Lower lobe of right lung (tissue), 2 donors: ENCODE measurements at regions not wholly inside any gene's neighbourhood (a gene's known extent, or its start where the extent isn't known, plus 50 kb on each side); places are given as distances from the start of the nearest gene placed in this dataset.

Source experiments
- ATAC-seq, 2 donors: fragments of 200-7000 bp; cut with Tn5 transposase; one replicate each; pipeline ENCODE4 v1.9.1; 2020 to 2022; ENCODE audit warnings: mild to moderate bottlenecking in 2 of 2, moderate library complexity in 2 of 2
- DNase-seq: peaks from one replicate; pipeline ENCODE4 v3.0.0-alpha.2; 2020
- H3K27ac ChIP-seq: fragments of 200-600 bp; one replicate; pipeline ENCODE4 v1.8.0; 2022
- H3K27me3 ChIP-seq: fragments of 200-600 bp; one replicate; pipeline ENCODE4 v1.8.0; 2022; ENCODE audit warnings: low read depth
- H3K36me3 ChIP-seq: fragments of 200-600 bp; one replicate; pipeline ENCODE4 v1.8.0; 2022; ENCODE audit warnings: mild to moderate bottlenecking
- H3K4me1 ChIP-seq: fragments of 200-600 bp; one replicate; pipeline ENCODE4 v1.8.0; 2022
- H3K4me3 ChIP-seq: fragments of 200-600 bp; one replicate; pipeline ENCODE4 v1.8.0; 2022; ENCODE audit warnings: mild to moderate bottlenecking
- H3K9me3 ChIP-seq: fragments of 200-600 bp; one replicate; pipeline ENCODE4 v1.8.0; 2022
- intact Hi-C: fragments of 100-400 bp; cut with DNase I; formaldehyde crosslinking; loops from one replicate; pipeline ENCODE4 v1.11.0; 2022
- TF ChIP-seq, protein P1 (sequence below): fragments of 200-600 bp; IDR thresholded peaks from one replicate; pipeline ENCODE4 v1.8.0; 2022; ENCODE audit warnings: antibody characterized with exemption, mild to moderate bottlenecking
- donor health status: DM: no; HTN: yes; CAD: no; lungs with severe emphysema.

DNA sequence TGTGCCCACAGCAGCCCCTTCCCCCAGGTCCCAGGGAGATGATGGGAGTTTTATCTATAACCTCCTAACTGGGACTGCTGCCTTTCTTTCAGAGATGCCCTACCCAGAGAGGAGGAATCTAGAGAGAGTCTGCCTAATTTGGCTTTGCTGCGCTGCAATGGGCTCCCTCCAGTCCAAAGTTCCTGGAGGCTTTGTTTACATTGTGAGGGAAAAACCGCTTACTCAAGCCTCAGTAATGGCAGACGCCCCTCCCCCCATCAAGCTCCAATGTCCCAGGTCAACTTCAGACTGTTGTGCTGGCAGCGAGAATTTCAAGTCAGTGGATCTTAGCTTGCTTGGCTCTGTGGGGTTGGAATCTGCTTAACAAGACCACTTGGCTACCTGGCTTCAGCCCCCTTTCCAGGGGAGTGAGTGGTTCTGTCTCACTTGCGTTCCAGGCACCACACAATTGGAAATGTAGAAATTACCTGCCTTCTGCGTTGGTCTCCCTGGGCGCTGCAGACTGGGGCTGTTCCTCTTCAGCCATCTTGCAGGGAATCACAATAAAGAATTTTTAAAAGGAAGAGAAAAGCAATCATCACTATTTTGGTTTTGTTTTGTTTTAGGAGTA lies 262.5 kb downstream of the FOXG1 start:
- TF ChIP-seq, protein P1, sequence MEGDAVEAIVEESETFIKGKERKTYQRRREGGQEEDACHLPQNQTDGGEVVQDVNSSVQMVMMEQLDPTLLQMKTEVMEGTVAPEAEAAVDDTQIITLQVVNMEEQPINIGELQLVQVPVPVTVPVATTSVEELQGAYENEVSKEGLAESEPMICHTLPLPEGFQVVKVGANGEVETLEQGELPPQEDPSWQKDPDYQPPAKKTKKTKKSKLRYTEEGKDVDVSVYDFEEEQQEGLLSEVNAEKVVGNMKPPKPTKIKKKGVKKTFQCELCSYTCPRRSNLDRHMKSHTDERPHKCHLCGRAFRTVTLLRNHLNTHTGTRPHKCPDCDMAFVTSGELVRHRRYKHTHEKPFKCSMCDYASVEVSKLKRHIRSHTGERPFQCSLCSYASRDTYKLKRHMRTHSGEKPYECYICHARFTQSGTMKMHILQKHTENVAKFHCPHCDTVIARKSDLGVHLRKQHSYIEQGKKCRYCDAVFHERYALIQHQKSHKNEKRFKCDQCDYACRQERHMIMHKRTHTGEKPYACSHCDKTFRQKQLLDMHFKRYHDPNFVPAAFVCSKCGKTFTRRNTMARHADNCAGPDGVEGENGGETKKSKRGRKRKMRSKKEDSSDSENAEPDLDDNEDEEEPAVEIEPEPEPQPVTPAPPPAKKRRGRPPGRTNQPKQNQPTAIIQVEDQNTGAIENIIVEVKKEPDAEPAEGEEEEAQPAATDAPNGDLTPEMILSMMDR, result no peak
- DNase-seq (no peak), ATAC-seq (no peak)
- Histone ChIP-seq H3K27ac (no peak overlapping the region), H3K4me1 (no peaks in the 10 kb centered on the region), H3K4me3 (no peak overlapping the region), H3K27me3 (no peaks in the 10 kb centered on the region), H3K9me3 (peaks cover 8% of the 10 kb centered on the region), H3K36me3 (no peaks in the 10 kb centered on the region)
- intact Hi-C loops, result no loop called here

DNA sequence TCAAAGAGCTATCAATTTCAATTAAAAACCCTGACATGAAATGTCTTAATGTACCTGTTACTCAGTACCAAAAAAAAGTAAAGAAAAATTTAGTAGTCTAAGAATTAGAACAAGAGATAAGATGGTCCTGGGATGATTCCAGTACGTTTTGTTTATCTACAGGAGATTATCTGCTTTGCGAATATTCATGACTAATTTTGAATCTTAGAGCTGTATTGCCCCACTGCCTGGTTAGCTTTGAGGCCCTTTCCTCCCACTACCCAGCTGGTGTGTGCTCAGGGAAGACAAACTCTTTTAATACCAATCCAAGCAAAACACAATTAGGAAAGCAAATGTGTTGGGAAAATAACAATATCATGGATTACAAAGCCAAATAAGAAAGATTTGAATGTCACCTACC lies 263.5 kb downstream of the FOXG1 start:
- no peaks in the 10 kb centered on the region for H3K27me3 ChIP-seq
- H3K27ac ChIP-seq, result no peak overlapping the region
- H3K36me3 ChIP-seq, result no peaks in the 10 kb centered on the region
- TF ChIP-seq, protein P1, result no peak
- H3K4me1 ChIP-seq, result no peaks in the 10 kb centered on the region
- no peak for DNase-seq
- ATAC-seq, result no peak
- H3K4me3 ChIP-seq, result no peak overlapping the region
- peaks cover 5% of the 10 kb centered on the region for H3K9me3 ChIP-seq
- intact Hi-C loops, result no loop called here

DNA sequence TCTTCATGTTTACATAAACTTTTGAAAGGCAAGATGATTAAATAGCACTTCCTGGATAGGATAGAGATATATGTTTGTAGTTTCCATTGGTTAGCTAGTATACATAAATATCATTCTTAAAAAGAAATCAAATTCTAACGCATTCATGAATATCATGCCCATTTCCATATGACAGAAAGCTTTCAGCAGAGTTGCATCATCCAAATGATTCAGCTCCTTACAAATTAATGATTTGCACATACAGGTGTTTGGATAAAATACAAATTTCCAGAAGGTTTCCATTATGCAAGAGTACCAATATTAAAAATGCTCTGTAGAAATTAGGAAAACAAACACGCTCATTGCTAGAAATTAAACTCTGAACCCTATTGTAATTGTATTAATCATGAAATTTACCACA lies 264.4 kb downstream of the FOXG1 start:
- DNase-seq, result no peak
- TF ChIP-seq, protein P1, result no peak
- no peaks in the 10 kb centered on the region for H3K4me1 ChIP-seq
- no peak overlapping the region for H3K4me3 ChIP-seq
- H3K27me3 ChIP-seq, result no peaks in the 10 kb centered on the region
- no peak overlapping the region for H3K27ac ChIP-seq
- no peak for ATAC-seq
- H3K36me3 ChIP-seq, result no peaks in the 10 kb centered on the region
- H3K9me3 ChIP-seq, result peaks cover 5% of the 10 kb centered on the region
- intact Hi-C loops, result no loop called here

DNA sequence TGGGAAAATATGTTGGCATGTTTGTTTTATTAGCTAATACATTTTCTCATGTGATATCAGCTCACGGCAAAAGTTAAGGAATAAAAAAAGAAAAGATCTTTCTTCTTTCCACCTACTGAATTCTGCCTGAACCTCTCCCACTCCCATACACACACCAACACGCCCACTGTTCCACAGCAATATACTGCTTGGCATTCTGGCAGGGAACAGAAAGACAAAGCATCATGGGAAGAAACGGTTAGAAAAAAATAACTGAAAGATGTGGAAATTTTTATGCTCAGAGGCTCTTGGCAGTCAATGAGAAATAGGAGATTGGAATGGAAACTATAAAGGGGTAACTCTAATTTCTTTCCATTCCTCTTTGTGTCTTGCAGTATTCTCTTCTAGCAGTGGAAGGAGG lies 268.5 kb downstream of the FOXG1 start:
- intact Hi-C loops, result no loop called here
- Histone ChIP-seq H3K4me1 (no peaks in the 10 kb centered on the region), H3K9me3 (no peaks in the 10 kb centered on the region), H3K36me3 (no peaks in the 10 kb centered on the region), H3K27ac (no peak overlapping the region), H3K27me3 (no peaks in the 10 kb centered on the region), H3K4me3 (no peak overlapping the region)
- TF ChIP-seq, protein P1, result no peak
- DNase-seq, result no peak
- no peak for ATAC-seq

DNA sequence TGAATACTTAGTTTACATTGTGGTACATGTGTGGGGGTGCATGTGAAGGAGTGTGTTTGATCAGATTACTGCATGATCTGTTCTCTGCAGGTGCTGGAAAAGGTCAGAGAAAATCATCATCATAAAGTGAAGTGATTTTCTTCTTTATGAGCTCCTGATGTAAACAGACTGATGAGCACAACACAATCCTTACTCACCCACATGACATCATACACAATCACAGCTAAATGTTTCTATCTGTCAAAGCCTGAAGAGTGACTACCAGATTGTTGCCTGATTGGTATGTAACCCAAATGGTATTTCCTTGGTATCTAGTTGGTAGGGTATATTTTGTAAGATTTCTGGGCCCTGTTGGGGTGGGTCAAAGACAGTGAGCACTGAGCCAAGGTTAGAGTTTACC lies 270.8 kb downstream of the FOXG1 start:
- Histone ChIP-seq H3K4me1 (no peaks in the 10 kb centered on the region), H3K27me3 (no peaks in the 10 kb centered on the region), H3K4me3 (no peak overlapping the region), H3K36me3 (no peaks in the 10 kb centered on the region), H3K9me3 (no peaks in the 10 kb centered on the region), H3K27ac (no peak overlapping the region)
- TF ChIP-seq, protein P1, result no peak
- DNase-seq (no peak), ATAC-seq (no peak)
- intact Hi-C loops, result no loop called here

DNA sequence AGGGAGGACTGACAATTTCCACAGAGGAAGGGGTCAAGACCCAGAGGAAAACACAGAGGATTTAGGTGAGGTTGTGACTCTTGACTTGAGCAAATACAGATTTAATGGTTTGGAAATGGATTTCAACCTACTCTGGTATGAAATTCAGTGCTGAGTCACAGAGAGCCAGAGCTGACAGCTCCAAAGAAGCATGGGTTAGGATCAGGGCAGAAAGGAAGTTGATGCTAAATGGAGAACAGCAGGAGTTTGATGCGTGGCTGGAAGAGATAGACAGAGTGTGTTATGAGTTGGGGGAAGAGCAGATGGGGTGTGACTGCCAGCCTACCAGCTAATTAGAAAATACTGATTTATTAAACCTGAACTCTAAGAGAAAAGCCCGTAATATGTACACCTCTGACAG lies 272.6 kb downstream of the FOXG1 start:
- H3K36me3 ChIP-seq, result no peaks in the 10 kb centered on the region
- TF ChIP-seq, protein P1, result no peak
- no peak overlapping the region for H3K4me3 ChIP-seq
- DNase-seq, result no peak
- no peaks in the 10 kb centered on the region for H3K4me1 ChIP-seq
- no peak overlapping the region for H3K27ac ChIP-seq
- no peaks in the 10 kb centered on the region for H3K9me3 ChIP-seq
- no peak for ATAC-seq
- intact Hi-C loops, result no loop called here
- no peaks in the 10 kb centered on the region for H3K27me3 ChIP-seq
